ENCODE measurements at regions not wholly inside any gene's neighbourhood (a gene's known extent, or its start where the extent isn't known, plus 50 kb on each side); places are given as distances from the start of the nearest gene placed in this dataset.

GRCh38 chr12:94059394-94060368 lies 88.7 kb upstream of the PLXNC1 start:
- no peak for DNase-seq
- Histone ChIP-seq H3K4me3 (ENCODE audit: low read depth, low read length) (no peak overlapping the region), H3K23ac (ENCODE audit: low read length) (no peak overlapping the region), H2BK120ac (ENCODE audit: insufficient read depth, low read length, poor library complexity) (no peak overlapping the region), H3K4me2 (ENCODE audit: low read length) (no peak overlapping the region), H2BK5ac (ENCODE audit: low read depth, low read length, poor library complexity) (no peak overlapping the region), H3K9ac (ENCODE audit: low read length) (no peak overlapping the region), H3K79me1 (ENCODE audit: low read length) (no peaks in the 10 kb centered on the region), H3K27me3 (ENCODE audit: insufficient read depth, low read length) (no peaks in the 10 kb centered on the region), H4K8ac (ENCODE audit: low read depth, low read length) (no peak overlapping the region), H3K4me1 (ENCODE audit: control insufficient read depth in 1 of 2, insufficient read depth in 2 of 2, low read length in 2 of 2) (peaks cover 4 to 8% of the 10 kb centered on the region in 2 experiments), H2AFZ (ENCODE audit: insufficient read depth, low read length, poor library complexity) (no peak overlapping the region), H3K79me2 (ENCODE audit: control insufficient read depth, insufficient read depth, low read length, poor library complexity) (no peaks in the 10 kb centered on the region), H2AK5ac (ENCODE audit: low read length) (no peak overlapping the region), H4K91ac (ENCODE audit: low read depth, low read length) (no peak overlapping the region), H3K18ac (ENCODE audit: low read length) (no peak overlapping the region), H3K27ac (ENCODE audit: low read depth, low read length) (no peak overlapping the region), H3K9me3 (ENCODE audit: insufficient read depth, low read depth, low read length) (peaks cover 2% of the 10 kb centered on the region), H3K14ac (ENCODE audit: low read length) (no peak overlapping the region), H3K36me3 (ENCODE audit: control insufficient read depth in 1 of 2, insufficient read depth in 2 of 2, low read length in 2 of 2) (no peaks in the 10 kb centered on the region), H3K4ac (ENCODE audit: low read depth, low read length) (no peak overlapping the region), H2BK12ac (ENCODE audit: low read length) (no peak overlapping the region), H4K12ac (ENCODE audit: low read depth, low read length) (no peak overlapping the region)
- WGBS (ENCODE audit: extremely low coverage, insufficient coverage, insufficient read length): no CpG with 5 or more reads among the region's 5 CpGs

GRCh38 chr12:94062194-94062593 lies 86.2 kb upstream of the PLXNC1 start:
- Histone ChIP-seq H2BK12ac (ENCODE audit: low read length) (no peak overlapping the region), H4K8ac (ENCODE audit: low read depth, low read length) (no peak overlapping the region), H2BK5ac (ENCODE audit: low read depth, low read length, poor library complexity) (no peak overlapping the region), H3K9ac (ENCODE audit: low read length) (no peak overlapping the region), H3K23ac (ENCODE audit: low read length) (no peak overlapping the region), H3K4ac (ENCODE audit: low read depth, low read length) (no peak overlapping the region), H2AK5ac (ENCODE audit: low read length) (no peak overlapping the region), H3K79me2 (ENCODE audit: control insufficient read depth, insufficient read depth, low read length, poor library complexity) (no peaks in the 10 kb centered on the region), H4K12ac (ENCODE audit: low read depth, low read length) (no peak overlapping the region), H2AFZ (ENCODE audit: insufficient read depth, low read length, poor library complexity) (no peak overlapping the region), H3K27me3 (ENCODE audit: insufficient read depth, low read length) (no peaks in the 10 kb centered on the region), H3K18ac (ENCODE audit: low read length) (no peak overlapping the region), H3K9me3 (ENCODE audit: insufficient read depth, low read depth, low read length) (peaks cover 2% of the 10 kb centered on the region), H4K91ac (ENCODE audit: low read depth, low read length) (no peak overlapping the region), H3K4me1 (ENCODE audit: control insufficient read depth in 1 of 2, insufficient read depth in 2 of 2, low read length in 2 of 2) (peaks cover 3 to 7% of the 10 kb centered on the region in 2 experiments), H3K79me1 (ENCODE audit: low read length) (no peaks in the 10 kb centered on the region), H2BK120ac (ENCODE audit: insufficient read depth, low read length, poor library complexity) (no peak overlapping the region), H3K27ac (ENCODE audit: low read depth, low read length) (no peak overlapping the region), H3K36me3 (ENCODE audit: control insufficient read depth in 1 of 2, insufficient read depth in 2 of 2, low read length in 2 of 2) (no peaks in the 10 kb centered on the region), H3K4me3 (ENCODE audit: low read depth, low read length) (no peak overlapping the region), H3K4me2 (ENCODE audit: low read length) (no peak overlapping the region), H3K14ac (ENCODE audit: low read length) (no peak overlapping the region)
- DNase-seq: no peak
- no CpG with 5 or more reads among the region's 1 CpG for whole genome bisulfite sequencing (ENCODE audit: extremely low coverage, insufficient coverage, insufficient read length)

GRCh38 chr12:94062796-94063635 lies 85.4 kb upstream of the PLXNC1 start:
- H3K9me3 ChIP-seq (ENCODE audit: insufficient read depth, low read depth, low read length): peaks cover 2% of the 10 kb centered on the region
- no peaks in the 10 kb centered on the region for H3K36me3 ChIP-seq (ENCODE audit: control insufficient read depth in 1 of 2, insufficient read depth in 2 of 2, low read length in 2 of 2)
- H3K4me3 ChIP-seq (ENCODE audit: low read depth, low read length): no peak overlapping the region
- peaks cover 0 to 4% of the 10 kb centered on the region in 2 experiments for H3K4me1 ChIP-seq (ENCODE audit: control insufficient read depth in 1 of 2, insufficient read depth in 2 of 2, low read length in 2 of 2)
- H2BK5ac ChIP-seq (ENCODE audit: low read depth, low read length, poor library complexity): no peak overlapping the region
- H3K27ac ChIP-seq (ENCODE audit: low read depth, low read length): no peak overlapping the region
- no peak for DNase-seq
- no peak overlapping the region for H3K23ac ChIP-seq (ENCODE audit: low read length)
- no peak overlapping the region for H3K4me2 ChIP-seq (ENCODE audit: low read length)
- no peaks in the 10 kb centered on the region for H3K27me3 ChIP-seq (ENCODE audit: insufficient read depth, low read length)
- H3K14ac ChIP-seq (ENCODE audit: low read length): no peak overlapping the region
- H4K91ac ChIP-seq (ENCODE audit: low read depth, low read length): no peak overlapping the region
- H2AK5ac ChIP-seq (ENCODE audit: low read length): no peak overlapping the region
- no peak overlapping the region for H3K18ac ChIP-seq (ENCODE audit: low read length)
- no peaks in the 10 kb centered on the region for H3K79me2 ChIP-seq (ENCODE audit: control insufficient read depth, insufficient read depth, low read length, poor library complexity)
- no peak overlapping the region for H4K8ac ChIP-seq (ENCODE audit: low read depth, low read length)
- no peak overlapping the region for H4K12ac ChIP-seq (ENCODE audit: low read depth, low read length)
- no peaks in the 10 kb centered on the region for H3K79me1 ChIP-seq (ENCODE audit: low read length)
- no peak overlapping the region for H2BK12ac ChIP-seq (ENCODE audit: low read length)
- no peak overlapping the region for H3K4ac ChIP-seq (ENCODE audit: low read depth, low read length)
- no peak overlapping the region for H2AFZ ChIP-seq (ENCODE audit: insufficient read depth, low read length, poor library complexity)
- H3K9ac ChIP-seq (ENCODE audit: low read length): no peak overlapping the region
- no peak overlapping the region for H2BK120ac ChIP-seq (ENCODE audit: insufficient read depth, low read length, poor library complexity)
- no CpG with 5 or more reads among the region's 4 CpGs for WGBS (ENCODE audit: extremely low coverage, insufficient coverage, insufficient read length)

GRCh38 chr12:94070520-94070919 lies 77.9 kb upstream of the PLXNC1 start:
- no peak overlapping the region for H3K4ac ChIP-seq (ENCODE audit: low read depth, low read length)
- H3K9ac ChIP-seq (ENCODE audit: low read length): no peak overlapping the region
- H2BK5ac ChIP-seq (ENCODE audit: low read depth, low read length, poor library complexity): no peak overlapping the region
- no peak overlapping the region for H2AK5ac ChIP-seq (ENCODE audit: low read length)
- no peak overlapping the region for H2AFZ ChIP-seq (ENCODE audit: insufficient read depth, low read length, poor library complexity)
- no peak overlapping the region for H3K23ac ChIP-seq (ENCODE audit: low read length)
- H4K8ac ChIP-seq (ENCODE audit: low read depth, low read length): no peak overlapping the region
- no peaks in the 10 kb centered on the region for H3K36me3 ChIP-seq (ENCODE audit: control insufficient read depth in 1 of 2, insufficient read depth in 2 of 2, low read length in 2 of 2)
- no peaks in the 10 kb centered on the region for H3K9me3 ChIP-seq (ENCODE audit: insufficient read depth, low read depth, low read length)
- no peak overlapping the region for H4K12ac ChIP-seq (ENCODE audit: low read depth, low read length)
- no peak overlapping the region for H3K4me2 ChIP-seq (ENCODE audit: low read length)
- no peak overlapping the region for H2BK120ac ChIP-seq (ENCODE audit: insufficient read depth, low read length, poor library complexity)
- H3K4me3 ChIP-seq (ENCODE audit: low read depth, low read length): no peak overlapping the region
- H3K18ac ChIP-seq (ENCODE audit: low read length): no peak overlapping the region
- H3K27me3 ChIP-seq (ENCODE audit: insufficient read depth, low read length): no peaks in the 10 kb centered on the region
- H3K14ac ChIP-seq (ENCODE audit: low read length): no peak overlapping the region
- no peak overlapping the region for H2BK12ac ChIP-seq (ENCODE audit: low read length)
- H3K4me1 ChIP-seq (ENCODE audit: control insufficient read depth in 1 of 2, insufficient read depth in 2 of 2, low read length in 2 of 2): no peaks in the 10 kb centered on the region
- WGBS (ENCODE audit: extremely low coverage, insufficient coverage, insufficient read length): 100% methylated on average over 1 of the region's 5 CpGs
- no peak overlapping the region for H3K27ac ChIP-seq (ENCODE audit: low read depth, low read length)
- no peak for DNase-seq
- no peaks in the 10 kb centered on the region for H3K79me2 ChIP-seq (ENCODE audit: control insufficient read depth, insufficient read depth, low read length, poor library complexity)
- H4K91ac ChIP-seq (ENCODE audit: low read depth, low read length): no peak overlapping the region
- no peaks in the 10 kb centered on the region for H3K79me1 ChIP-seq (ENCODE audit: low read length)
